DND-41 (cell line): ENCODE measurements at regions not wholly inside any gene's neighbourhood (a gene's known extent, or its start where the extent isn't known, plus 50 kb on each side); places are given as distances from the start of the nearest gene placed in this dataset.

Experiments
- CTCF ChIP-seq: IDR thresholded peaks from 2 replicates; pipeline ENCODE4 v1.5.1; 2012; ENCODE audit warnings: borderline replicate concordance, low read length, moderate library complexity, mild to moderate bottlenecking; ENCODE audit not compliant: poor library complexity, severe bottlenecking; ENCODE audit errors: extremely low read depth
- EZH2 ChIP-seq: IDR thresholded peaks from 3 replicates; pipeline ENCODE4 v1.6.1; 2012; ENCODE audit warnings: borderline replicate concordance, low read depth, mild to moderate bottlenecking, moderate library complexity, low read length, inconsistent platforms; ENCODE audit not compliant: severe bottlenecking

- TF ChIP-seq CTCF (no peak), EZH2 (no peak)
These were observed 574.1 kb upstream of the CDH8 start for GRCh38 chr16:62610291-62610690.
